ENCODE measurements at regions not wholly inside any gene's neighbourhood (a gene's known extent, or its start where the extent isn't known, plus 50 kb on each side); places are given as distances from the start of the nearest gene placed in this dataset.
A peak's percentile ranks its signal among the peaks of the same experiment; 100 is the strongest.

GRCh38 chr12:84043355-84043754 lies 869.2 kb downstream of the SLC6A15 start:
- no peak for TF ChIP-seq CTCF (IDR thresholded peaks at IDR 0.05; ENCODE audit: unreplicated experiment)
- H3K9me3 Mint-ChIP-seq (ENCODE audit: low read depth), result peaks cover 7% of the 10 kb centered on the region
- peaks cover 4% of the 10 kb centered on the region for H3K4me1 Mint-ChIP-seq (ENCODE audit: low read depth)
- no peak overlapping the region for H3K4me3 Mint-ChIP-seq (ENCODE audit: low read depth)
- DNase-seq (ENCODE audit: low spot score, unreplicated experiment), result no peak
- no peaks in the 10 kb centered on the region for H3K36me3 Mint-ChIP-seq (ENCODE audit: insufficient read depth)
- H3K27ac Mint-ChIP-seq, result no peak overlapping the region
- peaks cover 14% of the 10 kb centered on the region for H3K27me3 Mint-ChIP-seq

GRCh38 chr12:84038242-84038641 lies 874.4 kb downstream of the SLC6A15 start:
- Mint-ChIP-seq H3K27me3 (peaks cover 24% of the 10 kb centered on the region), H3K36me3 (ENCODE audit: insufficient read depth) (no peaks in the 10 kb centered on the region), H3K27ac (peak overlapping the region; percentile 49), H3K9me3 (ENCODE audit: low read depth) (peaks cover 10% of the 10 kb centered on the region), H3K4me1 (ENCODE audit: low read depth) (peaks cover 9% of the 10 kb centered on the region), H3K4me3 (ENCODE audit: low read depth) (no peak overlapping the region)
- TF ChIP-seq CTCF (IDR thresholded peaks at IDR 0.05; ENCODE audit: unreplicated experiment), result no peak
- peak; percentile 22 for DNase-seq (ENCODE audit: low spot score, unreplicated experiment)

GRCh38 chr12:84036912-84037311 lies 875.7 kb downstream of the SLC6A15 start:
- no peak for TF ChIP-seq CTCF (IDR thresholded peaks at IDR 0.05; ENCODE audit: unreplicated experiment)
- H3K4me3 Mint-ChIP-seq (ENCODE audit: low read depth), result no peak overlapping the region
- no peak for DNase-seq (ENCODE audit: low spot score, unreplicated experiment)
- H3K27ac Mint-ChIP-seq, result no peak overlapping the region
- peaks cover 24% of the 10 kb centered on the region for H3K27me3 Mint-ChIP-seq
- H3K4me1 Mint-ChIP-seq (ENCODE audit: low read depth), result peaks cover 9% of the 10 kb centered on the region
- H3K9me3 Mint-ChIP-seq (ENCODE audit: low read depth), result peaks cover 14% of the 10 kb centered on the region
- no peaks in the 10 kb centered on the region for H3K36me3 Mint-ChIP-seq (ENCODE audit: insufficient read depth)

- H3K4me1 Mint-ChIP-seq (ENCODE audit: low read depth), result peaks cover 9% of the 10 kb centered on the region
- no peak overlapping the region for H3K4me3 Mint-ChIP-seq (ENCODE audit: low read depth)
- no peaks in the 10 kb centered on the region for H3K36me3 Mint-ChIP-seq (ENCODE audit: insufficient read depth)
- peaks cover 24% of the 10 kb centered on the region for H3K27me3 Mint-ChIP-seq
- DNase-seq (ENCODE audit: low spot score, unreplicated experiment), result no peak
- peaks cover 14% of the 10 kb centered on the region for H3K9me3 Mint-ChIP-seq (ENCODE audit: low read depth)
- H3K27ac Mint-ChIP-seq, result no peak overlapping the region
- no peak for TF ChIP-seq CTCF (IDR thresholded peaks at IDR 0.05; ENCODE audit: unreplicated experiment)
These were observed 876.8 kb downstream of the SLC6A15 start for GRCh38 chr12:84035766-84036165.

GRCh38 chr12:84034871-84035270 lies 877.7 kb downstream of the SLC6A15 start:
- peaks cover 13% of the 10 kb centered on the region for H3K9me3 Mint-ChIP-seq (ENCODE audit: low read depth)

More at GRCh38 chr12:84034871-84035270, 877.7 kb downstream of the SLC6A15 start:
- Mint-ChIP-seq H3K4me3 (ENCODE audit: low read depth) (no peak overlapping the region), H3K27ac (no peak overlapping the region), H3K4me1 (ENCODE audit: low read depth) (peaks cover 9% of the 10 kb centered on the region), H3K27me3 (peaks cover 20% of the 10 kb centered on the region), H3K36me3 (ENCODE audit: insufficient read depth) (no peaks in the 10 kb centered on the region)
- no peak for DNase-seq (ENCODE audit: low spot score, unreplicated experiment)
- TF ChIP-seq CTCF (IDR thresholded peaks at IDR 0.05; ENCODE audit: unreplicated experiment), result no peak

Data from progenitor cell of endocrine pancreas (in vitro differentiated cells).